ENCODE measurements at regions not wholly inside any gene's neighbourhood (a gene's known extent, or its start where the extent isn't known, plus 50 kb on each side); places are given as distances from the start of the nearest gene placed in this dataset.

- no peak overlapping the region for H3K4me2 ChIP-seq
These were observed 118.2 kb downstream of the SEC61B start for GRCh38 chr9:99340281-99340680.

GRCh38 chr9:99341686-99342085 is 119.6 kb downstream of the SEC61B start:
- no peaks in the 10 kb centered on the region for H4K20me1 ChIP-seq (ENCODE audit: insufficient read depth)
- no peaks in the 10 kb centered on the region for H3K36me3 ChIP-seq (ENCODE audit: insufficient read depth)
- no peaks in the 10 kb centered on the region for H3K4me1 ChIP-seq (ENCODE audit: low read depth, poor library complexity, severe bottlenecking)
- no peak overlapping the region for H3K27ac ChIP-seq
- no peaks in the 10 kb centered on the region for H3K27me3 ChIP-seq (ENCODE audit: insufficient read depth, low read depth)
- H3K79me2 ChIP-seq (ENCODE audit: insufficient read depth, low read depth): no peaks in the 10 kb centered on the region
- no peak overlapping the region for H3K4me2 ChIP-seq
- TF ChIP-seq CTCF (conservative IDR thresholded peaks at IDR 0.05; ENCODE audit: low read depth, low read length): no peak
- H3K4me3 ChIP-seq (IDR thresholded peaks at IDR 0.05; ENCODE audit: insufficient read depth, low read depth, low read length): no peak overlapping the region
- H3K9ac ChIP-seq: no peak overlapping the region
- no peak overlapping the region for H2AFZ ChIP-seq (ENCODE audit: low read depth)

More at GRCh38 chr9:99340281-99340680, 118.2 kb downstream of the SEC61B start:
- Histone ChIP-seq H3K27ac (no peak overlapping the region), H4K20me1 (ENCODE audit: insufficient read depth) (no peaks in the 10 kb centered on the region), H3K4me3 (IDR thresholded peaks at IDR 0.05; ENCODE audit: insufficient read depth, low read depth, low read length) (no peak overlapping the region), H3K79me2 (ENCODE audit: insufficient read depth, low read depth) (no peaks in the 10 kb centered on the region), H3K27me3 (ENCODE audit: insufficient read depth, low read depth) (no peaks in the 10 kb centered on the region), H2AFZ (ENCODE audit: low read depth) (no peak overlapping the region), H3K4me1 (ENCODE audit: low read depth, poor library complexity, severe bottlenecking) (no peaks in the 10 kb centered on the region), H3K36me3 (ENCODE audit: insufficient read depth) (no peaks in the 10 kb centered on the region), H3K9ac (no peak overlapping the region)
- no peak for TF ChIP-seq CTCF (conservative IDR thresholded peaks at IDR 0.05; ENCODE audit: low read depth, low read length)

- H4K20me1 ChIP-seq (ENCODE audit: insufficient read depth): no peaks in the 10 kb centered on the region
- no peaks in the 10 kb centered on the region for H3K79me2 ChIP-seq (ENCODE audit: insufficient read depth, low read depth)
- H3K27ac ChIP-seq: no peak overlapping the region
- H2AFZ ChIP-seq (ENCODE audit: low read depth): no peak overlapping the region
- H3K27me3 ChIP-seq (ENCODE audit: insufficient read depth, low read depth): no peaks in the 10 kb centered on the region
- no peaks in the 10 kb centered on the region for H3K36me3 ChIP-seq (ENCODE audit: insufficient read depth)
- H3K9ac ChIP-seq: no peak overlapping the region
- no peak for TF ChIP-seq CTCF (conservative IDR thresholded peaks at IDR 0.05; ENCODE audit: low read depth, low read length)
- H3K4me1 ChIP-seq (ENCODE audit: low read depth, poor library complexity, severe bottlenecking): no peaks in the 10 kb centered on the region
- no peak overlapping the region for H3K4me2 ChIP-seq
- no peak overlapping the region for H3K4me3 ChIP-seq (IDR thresholded peaks at IDR 0.05; ENCODE audit: insufficient read depth, low read depth, low read length)
These were observed 123.4 kb downstream of the SEC61B start for GRCh38 chr9:99345451-99345850.

- H3K4me2 ChIP-seq: no peak overlapping the region
- no peak overlapping the region for H2AFZ ChIP-seq (ENCODE audit: low read depth)
- H3K36me3 ChIP-seq (ENCODE audit: insufficient read depth): no peaks in the 10 kb centered on the region
- H3K27ac ChIP-seq: no peak overlapping the region
- H3K9ac ChIP-seq: no peak overlapping the region
- no peaks in the 10 kb centered on the region for H3K27me3 ChIP-seq (ENCODE audit: insufficient read depth, low read depth)
- H3K4me1 ChIP-seq (ENCODE audit: low read depth, poor library complexity, severe bottlenecking): no peaks in the 10 kb centered on the region
- no peak for TF ChIP-seq CTCF (conservative IDR thresholded peaks at IDR 0.05; ENCODE audit: low read depth, low read length)
- no peaks in the 10 kb centered on the region for H4K20me1 ChIP-seq (ENCODE audit: insufficient read depth)
- H3K79me2 ChIP-seq (ENCODE audit: insufficient read depth, low read depth): no peaks in the 10 kb centered on the region
- no peak overlapping the region for H3K4me3 ChIP-seq (IDR thresholded peaks at IDR 0.05; ENCODE audit: insufficient read depth, low read depth, low read length)
These were observed 123.9 kb downstream of the SEC61B start for GRCh38 chr9:99345942-99346341.
